Adrenal gland (tissue), 5 donors: ENCODE measurements at regions not wholly inside any gene's neighbourhood (a gene's known extent, or its start where the extent isn't known, plus 50 kb on each side); places are given as distances from the start of the nearest gene placed in this dataset.

ENCODE experiments used
- POLR2A ChIP-seq, 2 donors: fragments of 450-650 bp; IDR thresholded peaks; one replicate each; pipeline ENCODE4 v1.6.1; 2017; ENCODE audit warnings: antibody characterized with exemption in 2 of 2, mild to moderate bottlenecking in 2 of 2, moderate library complexity in 1 of 2
- TF ChIP-seq, protein P1 (sequence below), 6 experiments: fragments of 450-650 bp in 4 of 6; fragments of 200-600 bp in 2 of 6; sonication (generic) in 1 of 6; IDR thresholded peaks; 1 replicate in 5 of 6; 2 replicates in 1 of 6; pipeline versions ENCODE4 v1.5.1 to v1.8.0; 2016 to 2021; ENCODE audit warnings: antibody characterized with exemption in 6 of 6, mild to moderate bottlenecking in 2 of 6, moderate library complexity in 1 of 6
- donor health status: DM: no; HTN: no; CAD: no.

GRCh38 chr2:59354498-59354897 lies 1113.4 kb upstream of the FANCL start:
- no peak for TF ChIP-seq POLR2A (IDR thresholded peaks at IDR 0.05)
- TF ChIP-seq, protein P1, sequence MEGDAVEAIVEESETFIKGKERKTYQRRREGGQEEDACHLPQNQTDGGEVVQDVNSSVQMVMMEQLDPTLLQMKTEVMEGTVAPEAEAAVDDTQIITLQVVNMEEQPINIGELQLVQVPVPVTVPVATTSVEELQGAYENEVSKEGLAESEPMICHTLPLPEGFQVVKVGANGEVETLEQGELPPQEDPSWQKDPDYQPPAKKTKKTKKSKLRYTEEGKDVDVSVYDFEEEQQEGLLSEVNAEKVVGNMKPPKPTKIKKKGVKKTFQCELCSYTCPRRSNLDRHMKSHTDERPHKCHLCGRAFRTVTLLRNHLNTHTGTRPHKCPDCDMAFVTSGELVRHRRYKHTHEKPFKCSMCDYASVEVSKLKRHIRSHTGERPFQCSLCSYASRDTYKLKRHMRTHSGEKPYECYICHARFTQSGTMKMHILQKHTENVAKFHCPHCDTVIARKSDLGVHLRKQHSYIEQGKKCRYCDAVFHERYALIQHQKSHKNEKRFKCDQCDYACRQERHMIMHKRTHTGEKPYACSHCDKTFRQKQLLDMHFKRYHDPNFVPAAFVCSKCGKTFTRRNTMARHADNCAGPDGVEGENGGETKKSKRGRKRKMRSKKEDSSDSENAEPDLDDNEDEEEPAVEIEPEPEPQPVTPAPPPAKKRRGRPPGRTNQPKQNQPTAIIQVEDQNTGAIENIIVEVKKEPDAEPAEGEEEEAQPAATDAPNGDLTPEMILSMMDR (IDR thresholded peaks at IDR 0.05) = no peak
